ENCODE measurements at regions not wholly inside any gene's neighbourhood (a gene's known extent, or its start where the extent isn't known, plus 50 kb on each side); places are given as distances from the start of the nearest gene placed in this dataset.

- CTCF ChIA-PET, result no interaction called here
- H3K9ac ChIP-seq (replicated peaks; ENCODE audit: extremely low read depth, insufficient read depth, low read length), result no peak overlapping the region
- H3K4me2 ChIP-seq (ENCODE audit: insufficient read depth, low read length), result no peak overlapping the region
- dilution Hi-C loops (cut with MboI; ENCODE audit: extremely low pct_ligation_motif_present, low sequenced_read_pairs) (no loop called here), intact Hi-C loops (cut with micrococcal nuclease) (no loop called here)
- H3K4me3 ChIP-seq (replicated peaks in 1 of 3; ENCODE audit: insufficient read depth in 1 of 3, low read depth in 1 of 3, low read length in 3 of 3), result no peak overlapping the region
- H3K36me3 ChIP-seq (ENCODE audit: control insufficient read depth in 2 of 2, extremely low read depth in 1 of 2, insufficient read depth in 2 of 2, low read length in 2 of 2), result no peaks in the 10 kb centered on the region
- no peak overlapping the region for H2AFZ ChIP-seq (ENCODE audit: low read depth, low read length)
- BruUV-seq (replicated peaks), result no TSS peak
- no peak overlapping the region for H3K27ac ChIP-seq (ENCODE audit: insufficient read depth, low read depth, low read length)
- POLR2A ChIA-PET, result no interaction called here
- no peaks in the 10 kb centered on the region for H4K20me1 ChIP-seq (replicated peaks; ENCODE audit: control insufficient read depth, extremely low read depth, insufficient read depth, low read length)
- no peak for FAIRE-seq
- no peaks in the 10 kb centered on the region for H3K79me2 ChIP-seq (ENCODE audit: control insufficient read depth, insufficient read depth, low read length)
- peaks cover 2% of the 10 kb centered on the region for H3K9me3 ChIP-seq (replicated peaks; ENCODE audit: control insufficient read depth, insufficient read depth, low read length)
- no peaks in the 10 kb centered on the region for H3K4me1 ChIP-seq (ENCODE audit: control insufficient read depth, extremely low read depth, insufficient read depth, low read length)
- no peaks in the 10 kb centered on the region for H3K27me3 ChIP-seq (ENCODE audit: control insufficient read depth in 2 of 2, insufficient read depth in 2 of 2, low read length in 2 of 2)
- no peak for DNase-seq (ENCODE audit: low read depth, low spot score)
- no peak for TF ChIP-seq EZH2 (IDR thresholded peaks at IDR 0.05; ENCODE audit: borderline replicate concordance, low read depth, low read length, severe bottlenecking)
- no peak for TF ChIP-seq FOS (IDR thresholded peaks at IDR 0.05; ENCODE audit: borderline replicate concordance, insufficient read depth, low read length)
- TF ChIP-seq POLR2A (IDR thresholded peaks at IDR 0.05; ENCODE audit: low read depth, low read length), result no peak
- no peak for TF ChIP-seq MAX (IDR thresholded peaks at IDR 0.05; ENCODE audit: insufficient read depth, insufficient read length)
- TF ChIP-seq CTCF (IDR thresholded peaks at IDR 0.05; ENCODE audit: extremely low read depth in 1 of 2, insufficient read depth in 1 of 2, low read depth in 1 of 2, low read length in 2 of 2), result no peak
- no peak for TF ChIP-seq JUN (IDR thresholded peaks at IDR 0.05; ENCODE audit: borderline replicate concordance, insufficient read depth, insufficient read length, low read depth)
- no peak for TF ChIP-seq GATA2 (IDR thresholded peaks at IDR 0.05; ENCODE audit: insufficient read depth, insufficient read length, low read depth, low read length)
- TF ChIP-seq POLR2AphosphoS5 (IDR thresholded peaks at IDR 0.05; ENCODE audit: insufficient read depth, low read depth, low read length), result no peak
- H3K9me1 ChIP-seq (replicated peaks; ENCODE audit: control insufficient read depth, extremely low read depth, insufficient read depth, low read length), result no peaks in the 10 kb centered on the region
These were observed 178.7 kb upstream of the SGCD start for GRCh38 chr5:156148301-156148700.

Measured in endothelial cell of umbilical vein (primary cell).